Erythroblast (primary cell): ENCODE measurements at regions not wholly inside any gene's neighbourhood (a gene's known extent, or its start where the extent isn't known, plus 50 kb on each side); places are given as distances from the start of the nearest gene placed in this dataset.

Experiments used
- GATA1 ChIP-seq: IDR thresholded peaks from 2 replicates; pipeline ENCODE4 v1.6.1; 2011; ENCODE audit warnings: low read depth, mild to moderate bottlenecking, control low read depth, low read length, moderate library complexity
- POLR2A ChIP-seq: IDR thresholded peaks from 2 replicates; pipeline ENCODE4 v1.6.1; 2011; ENCODE audit warnings: mild to moderate bottlenecking, low read length

GRCh38 chr18:56083523-56084287 is 495.7 kb upstream of the TCF4 start:
- TF ChIP-seq POLR2A: no peak
- TF ChIP-seq GATA1: no peak
